A673 (cell line): ENCODE measurements at regions not wholly inside any gene's neighbourhood (a gene's known extent, or its start where the extent isn't known, plus 50 kb on each side); places are given as distances from the start of the nearest gene placed in this dataset.

Experiments
- BruUV-seq: library from RNA; stranded (reverse); fragments of 400-500 nt; replicated peaks from 2 replicates; lab custom pipeline; 2021; lab: Mats Ljungman, UMichigan
- CTCF ChIA-PET: fragments of 300-600 bp; sonication (Branson Sonifier 250); formaldehyde crosslinking; loops from one replicate; lab custom pipeline; 2022; ENCODE audit warnings: antibody characterized with exemption; lab: Charles Lee
- POLR2A ChIA-PET: fragments of 300-600 bp; sonication (Branson Sonifier 250); formaldehyde crosslinking; loops from one replicate; lab custom pipeline; 2022; ENCODE audit warnings: antibody characterized with exemption; ENCODE audit not compliant: low non-redundant PET; lab: Charles Lee
- DNase-seq: peaks from one replicate; pipeline ENCODE4 v3.0.0-alpha.2; 2015; ENCODE audit warnings: low spot score
- H3K27ac ChIP-seq: fragments of 200-600 bp; sonication (generic); 2 replicates; pipeline ENCODE4 v1.5.1; 2016; ENCODE audit warnings: mixed run types, low read depth, mild to moderate bottlenecking, mixed read lengths, antibody characterized with exemption, low read length; ENCODE audit not compliant: poor library complexity, severe bottlenecking
- H3K27me3 ChIP-seq: fragments of 200-600 bp; sonication (generic); replicated peaks from 2 replicates; pipeline ENCODE4 v1.6.1; 2017; ENCODE audit warnings: mixed run types, low read depth, mild to moderate bottlenecking, mixed read lengths, antibody characterized with exemption, low read length; ENCODE audit not compliant: insufficient read depth, poor library complexity
- H3K36me3 ChIP-seq: fragments of 200-600 bp; sonication (generic); 2 replicates; pipeline ENCODE4 v1.6.1; 2016; ENCODE audit warnings: mixed run types, mild to moderate bottlenecking, mixed read lengths, antibody characterized with exemption, low read length; ENCODE audit not compliant: insufficient read depth, poor library complexity, severe bottlenecking
- H3K4me1 ChIP-seq: fragments of 200-600 bp; sonication (generic); 2 replicates; pipeline ENCODE4 v1.6.1; 2017; ENCODE audit warnings: mixed run types, mild to moderate bottlenecking, mixed read lengths, antibody characterized with exemption, low read length; ENCODE audit not compliant: insufficient read depth, poor library complexity, severe bottlenecking
- H3K4me3 ChIP-seq: fragments of 200-600 bp; sonication (generic); 2 replicates; pipeline ENCODE4 v1.5.1; 2016; ENCODE audit warnings: low read depth, mixed run types, mild to moderate bottlenecking, mixed read lengths, low read length; ENCODE audit not compliant: poor library complexity, severe bottlenecking
- H3K9me3 ChIP-seq: fragments of 200-600 bp; sonication (generic); 2 replicates; pipeline ENCODE4 v1.6.1; 2016; ENCODE audit warnings: mixed run types, low read depth, mild to moderate bottlenecking, mixed read lengths, antibody characterized with exemption, low read length; ENCODE audit not compliant: poor library complexity, severe bottlenecking
- EZH2 ChIP-seq: fragments of 200-600 bp; sonication (generic); IDR thresholded peaks from 2 replicates; pipeline ENCODE4 v1.6.1; 2017; ENCODE audit warnings: borderline replicate concordance, low read depth, mild to moderate bottlenecking, mixed read lengths, antibody characterized with exemption, low read length; ENCODE audit not compliant: poor library complexity, severe bottlenecking
- intact Hi-C: fragments of 100-400 bp; cut with micrococcal nuclease; formaldehyde crosslinking; loops from one replicate; pipeline ENCODE4 v1.10.0; 2022; ENCODE audit not compliant: unreplicated experiment
- TF ChIP-seq, protein P1 (sequence below): fragments of 300-800, 200-600 bp; sonication (generic); conservative IDR thresholded peaks from 2 replicates; pipeline ENCODE4 v1.5.1; 2017; ENCODE audit warnings: low read depth, mild to moderate bottlenecking, antibody characterized with exemption, low read length, moderate library complexity, mixed read lengths

DNA sequence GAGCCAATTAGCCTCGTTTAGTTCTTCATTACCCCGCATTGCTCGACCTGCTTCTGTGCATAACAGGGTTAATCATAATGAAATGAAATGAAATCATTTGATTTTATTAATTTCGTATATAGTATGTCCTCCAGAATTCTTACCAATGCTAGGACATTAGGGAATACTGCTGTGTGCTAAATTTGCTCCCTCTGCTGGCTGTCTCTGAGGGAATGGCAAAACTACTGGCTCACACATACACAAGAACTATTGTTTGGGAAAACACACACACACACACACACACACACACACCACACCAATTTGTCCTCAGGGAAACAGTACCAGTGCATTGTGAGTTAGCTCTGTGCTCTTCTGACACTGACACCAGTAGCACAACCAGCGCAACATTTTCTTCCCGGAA lies 273.3 kb upstream of the TCF4 start:
- H3K27me3 ChIP-seq = no peaks in the 10 kb centered on the region
- no peaks in the 10 kb centered on the region for H3K9me3 ChIP-seq
- H3K36me3 ChIP-seq = no peaks in the 10 kb centered on the region
- intact Hi-C loops = no loop called here
- TF ChIP-seq, protein P1, sequence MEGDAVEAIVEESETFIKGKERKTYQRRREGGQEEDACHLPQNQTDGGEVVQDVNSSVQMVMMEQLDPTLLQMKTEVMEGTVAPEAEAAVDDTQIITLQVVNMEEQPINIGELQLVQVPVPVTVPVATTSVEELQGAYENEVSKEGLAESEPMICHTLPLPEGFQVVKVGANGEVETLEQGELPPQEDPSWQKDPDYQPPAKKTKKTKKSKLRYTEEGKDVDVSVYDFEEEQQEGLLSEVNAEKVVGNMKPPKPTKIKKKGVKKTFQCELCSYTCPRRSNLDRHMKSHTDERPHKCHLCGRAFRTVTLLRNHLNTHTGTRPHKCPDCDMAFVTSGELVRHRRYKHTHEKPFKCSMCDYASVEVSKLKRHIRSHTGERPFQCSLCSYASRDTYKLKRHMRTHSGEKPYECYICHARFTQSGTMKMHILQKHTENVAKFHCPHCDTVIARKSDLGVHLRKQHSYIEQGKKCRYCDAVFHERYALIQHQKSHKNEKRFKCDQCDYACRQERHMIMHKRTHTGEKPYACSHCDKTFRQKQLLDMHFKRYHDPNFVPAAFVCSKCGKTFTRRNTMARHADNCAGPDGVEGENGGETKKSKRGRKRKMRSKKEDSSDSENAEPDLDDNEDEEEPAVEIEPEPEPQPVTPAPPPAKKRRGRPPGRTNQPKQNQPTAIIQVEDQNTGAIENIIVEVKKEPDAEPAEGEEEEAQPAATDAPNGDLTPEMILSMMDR = peak; percentile 80
- no peak for TF ChIP-seq EZH2
- ChIA-PET CTCF (interaction anchor here (1.8 kb wide), 1 partner anchor 627 kb away, joined by 6 read pairs; no protein-coding TSS in a partner anchor), POLR2A (no interaction called here)
- no TSS peak for BruUV-seq
- H3K27ac ChIP-seq = no peak overlapping the region
- H3K4me1 ChIP-seq = peaks cover 53% of the 10 kb centered on the region
- peak; percentile 71 for DNase-seq
- H3K4me3 ChIP-seq = no peak overlapping the region

DNA sequence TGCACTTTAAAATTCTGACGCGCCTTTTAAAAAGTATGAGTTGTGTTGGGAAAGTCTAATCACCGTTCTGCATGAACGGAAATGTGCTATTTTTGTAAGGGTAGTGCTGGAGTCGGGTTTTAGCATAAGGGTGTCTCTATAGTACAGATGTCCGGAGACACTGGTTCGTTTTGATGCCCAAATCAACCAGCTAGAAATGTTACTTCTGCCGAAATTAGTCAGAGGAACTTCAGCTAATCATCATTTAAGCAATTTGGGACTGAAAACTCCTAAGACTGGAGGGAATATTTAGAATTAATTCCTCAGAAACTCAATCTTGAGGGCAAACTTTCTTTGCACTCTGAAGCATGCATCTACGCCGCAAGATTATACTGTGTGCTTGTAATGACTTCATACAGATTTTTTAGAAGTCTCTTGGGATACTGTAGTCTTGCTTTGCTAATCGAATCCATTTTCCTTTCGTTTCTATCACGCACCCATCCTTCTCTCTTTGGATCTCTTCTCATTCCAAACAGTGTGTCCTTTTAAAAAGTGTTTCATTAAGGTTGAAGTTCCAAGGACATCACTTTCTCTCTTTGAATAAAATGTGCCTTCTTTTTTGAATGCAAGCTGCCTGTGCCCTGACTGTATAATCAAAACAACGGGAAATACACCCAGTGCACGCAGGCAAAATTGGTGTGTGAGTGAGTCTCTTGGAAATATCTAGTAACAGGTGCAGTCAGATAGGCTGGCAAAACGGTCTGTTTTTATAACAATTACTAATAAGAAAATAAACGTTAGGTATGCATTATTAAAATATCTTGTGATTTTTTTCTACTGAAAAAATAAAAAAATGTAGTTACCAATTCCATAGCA lies 270.9 kb upstream of the TCF4 start:
- Histone ChIP-seq H3K36me3 (no peaks in the 10 kb centered on the region), H3K27ac (peak overlapping the region; percentile 61), H3K4me3 (peak overlapping the region; percentile 46), H3K27me3 (no peaks in the 10 kb centered on the region), H3K9me3 (no peaks in the 10 kb centered on the region), H3K4me1 (peaks cover 46% of the 10 kb centered on the region)
- BruUV-seq = no TSS peak
- DNase-seq = peak; percentile 81
- POLR2A ChIA-PET = no interaction called here
- no peak for TF ChIP-seq EZH2
- TF ChIP-seq, protein P1 = no peak
- intact Hi-C loops = loop anchor here (5.0 to 10.0 kb wide), 5 partner anchors 67 to 764 kb away; no protein-coding TSS in a partner anchor
- CTCF ChIA-PET = no interaction called here

DNA sequence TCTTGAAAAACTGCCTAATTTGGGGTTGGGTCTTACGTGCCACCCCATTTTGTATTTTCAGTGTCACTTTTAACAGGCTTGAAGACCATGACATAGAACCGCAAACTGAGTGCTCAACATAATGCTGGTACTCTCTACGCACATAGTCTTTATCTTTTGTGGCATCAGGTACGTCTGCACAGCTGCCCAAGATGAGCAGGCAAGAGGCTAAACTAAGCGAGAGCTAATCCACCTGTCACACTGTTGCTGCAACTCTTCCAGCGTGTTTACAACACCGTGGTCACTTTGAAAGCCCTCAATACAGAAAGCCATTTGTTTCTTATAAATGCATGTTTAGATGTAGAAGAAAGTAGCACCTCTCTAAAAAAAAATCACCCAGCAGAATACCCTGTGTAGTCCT lies 270.0 kb upstream of the TCF4 start:
- peak overlapping the region; percentile 61 for H3K27ac ChIP-seq
- no peak for DNase-seq
- intact Hi-C loops = loop anchor here (5.0 to 10.0 kb wide), 5 partner anchors 66 to 763 kb away; no protein-coding TSS in a partner anchor
- H3K27me3 ChIP-seq = no peaks in the 10 kb centered on the region
- no peak for TF ChIP-seq EZH2
- TF ChIP-seq, protein P1 = no peak
- BruUV-seq = no TSS peak
- ChIA-PET CTCF (no interaction called here), POLR2A (no interaction called here)
- peak overlapping the region; percentile 46 for H3K4me3 ChIP-seq
- no peaks in the 10 kb centered on the region for H3K36me3 ChIP-seq
- peaks cover 37% of the 10 kb centered on the region for H3K4me1 ChIP-seq
- no peaks in the 10 kb centered on the region for H3K9me3 ChIP-seq
